ENCODE measurements at regions not wholly inside any gene's neighbourhood (a gene's known extent, or its start where the extent isn't known, plus 50 kb on each side); places are given as distances from the start of the nearest gene placed in this dataset.
"Not testable (repeated sequence)": the region's sequence is repeated elsewhere in the genome, so short reads cannot be mapped to it uniquely, and the experiment has no call there.

GRCh38 chr5:68691874-68692273 lies 401.9 kb upstream of the SLC30A5 start:
- TF ChIP-seq TCF4, TOX (CRISPR knock-in tag; IDR thresholded peaks at IDR 0.05; ENCODE audit: borderline replicate concordance): not testable (repeated sequence)

Data from SK-N-SH treated with all-trans-retinoic acid at 6 μM for 48 hours (cell line).